Esophagus squamous epithelium (tissue), 5 donors: ENCODE measurements at regions not wholly inside any gene's neighbourhood (a gene's known extent, or its start where the extent isn't known, plus 50 kb on each side); places are given as distances from the start of the nearest gene placed in this dataset.
A peak's percentile ranks its signal among the peaks of the same experiment; 100 is the strongest.

Experiments used
- DNase-seq: peaks from one replicate; lab custom pipeline; 2025; lab: John Stamatoyannopoulos, UW
- H3K27ac ChIP-seq, 4 donors: fragments of 200-600 bp; sonication (generic); one replicate each; pipeline ENCODE4 v1.5.1; 2016 to 2019; ENCODE audit warnings: mild to moderate bottlenecking in 1 of 4
- H3K27me3 ChIP-seq, 4 donors: fragments of 200-600 bp; sonication (generic); 1 replicate in 3 of 4; 2 replicates in 1 of 4; pipeline versions ENCODE4 v1.5.1 to v1.6.0; 2017 to 2021; ENCODE audit warnings: antibody characterized with exemption in 1 of 4
- H3K36me3 ChIP-seq, 3 donors: fragments of 200-600 bp; sonication (generic); one replicate each; pipeline ENCODE4 v1.5.1; 2016 to 2019
- H3K4me1 ChIP-seq, 3 donors: fragments of 200-600 bp; sonication (generic); one replicate each; pipeline ENCODE4 v1.5.1; 2017 to 2019
- H3K4me3 ChIP-seq, 4 donors: fragments of 200-600 bp; sonication (generic); 1 replicate in 3 of 4; 2 replicates in 1 of 4; pipeline ENCODE4 v1.5.1; 2016 to 2019; ENCODE audit warnings: mild to moderate bottlenecking in 2 of 4, moderate library complexity in 1 of 4
- H3K9me3 ChIP-seq, 3 donors: fragments of 200-600 bp; sonication (generic); one replicate each; pipeline ENCODE4 v1.5.1; 2016 to 2019
- POLR2A ChIP-seq, 4 donors: fragments of 450-650 bp; IDR thresholded peaks; one replicate each; pipeline ENCODE4 v1.6.1; 2017; ENCODE audit warnings: antibody characterized with exemption in 4 of 4, mild to moderate bottlenecking in 4 of 4, moderate library complexity in 3 of 4
- WGBS, 2 donors: methylation state at CpG; one replicate each; pipeline ENCODE4 v1.1.5; 2018; 5-methylcytosine and 5-hydroxymethylcytosine counted together
- intact Hi-C: fragments of 100-400 bp; cut with DNase I; formaldehyde crosslinking; loops from one replicate; pipeline ENCODE4 v1.15.0; 2022
- TF ChIP-seq, protein P1 (sequence below), 6 experiments: fragments of 450-650 bp in 4 of 6; fragments of 200-600 bp in 2 of 6; sonication (generic) in 2 of 6; IDR thresholded peaks; one replicate each; pipeline ENCODE4 v1.5.1; 2016 to 2019; ENCODE audit warnings: antibody characterized with exemption in 6 of 6, mild to moderate bottlenecking in 4 of 6, moderate library complexity in 4 of 6
- donor health status: DM: yes; HTN: yes; CAD: no.

DNA sequence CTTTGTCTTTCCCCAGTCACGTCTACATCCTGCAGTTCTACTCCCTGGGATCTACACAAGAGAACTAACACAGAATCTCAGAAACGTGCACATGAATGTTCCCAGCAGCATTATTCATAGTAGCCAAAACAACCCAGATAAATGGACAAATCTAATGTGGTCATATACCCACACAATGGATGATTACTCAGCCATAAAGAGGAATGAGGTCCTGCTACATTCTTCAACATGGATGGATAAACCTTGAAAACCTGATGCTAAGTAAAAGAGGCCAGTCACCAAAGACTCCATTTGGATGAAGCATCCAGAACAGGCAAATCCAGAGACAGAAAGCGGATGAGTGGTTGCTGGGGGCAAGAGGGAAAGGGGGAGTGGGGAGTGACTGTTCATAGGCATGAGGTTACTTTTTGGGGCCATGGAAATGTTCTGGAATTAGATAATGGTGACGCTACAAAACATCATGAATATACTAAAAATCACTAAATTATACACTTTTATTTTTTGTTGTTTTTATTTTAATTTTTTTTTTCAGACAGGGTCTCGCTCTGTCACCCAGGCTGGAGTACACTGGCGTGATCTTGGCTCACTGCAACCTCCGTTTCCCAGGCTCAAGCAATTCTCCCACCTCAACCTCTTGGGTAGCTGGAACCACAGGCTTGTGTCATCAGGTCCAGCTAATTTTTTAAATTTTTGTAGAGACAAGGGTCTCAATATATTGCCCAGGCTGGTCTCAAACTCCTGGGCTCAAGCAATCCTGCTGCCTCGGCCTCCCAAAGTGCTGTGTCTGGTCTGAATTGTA is 50.8 kb upstream of the DSN1 start:
- Histone ChIP-seq H3K9me3 (no peaks in the 10 kb centered on the region), H3K27ac (peak overlapping the region in 2 of 4 donors; percentile 32 to 67), H3K36me3 (peaks cover 10 to 62% (median 14%) of the 10 kb centered on the region in 3 donors), H3K4me3 (no peak overlapping the region), H3K27me3 (no peaks in the 10 kb centered on the region), H3K4me1 (peaks cover 11 to 64% (median 24%) of the 10 kb centered on the region in 3 donors)
- intact Hi-C loops, result no loop called here
- no peak for DNase-seq
- 79 to 87% methylated on average over 8 of the region's 8 CpGs for WGBS, 2 donors
- TF ChIP-seq, protein P1, sequence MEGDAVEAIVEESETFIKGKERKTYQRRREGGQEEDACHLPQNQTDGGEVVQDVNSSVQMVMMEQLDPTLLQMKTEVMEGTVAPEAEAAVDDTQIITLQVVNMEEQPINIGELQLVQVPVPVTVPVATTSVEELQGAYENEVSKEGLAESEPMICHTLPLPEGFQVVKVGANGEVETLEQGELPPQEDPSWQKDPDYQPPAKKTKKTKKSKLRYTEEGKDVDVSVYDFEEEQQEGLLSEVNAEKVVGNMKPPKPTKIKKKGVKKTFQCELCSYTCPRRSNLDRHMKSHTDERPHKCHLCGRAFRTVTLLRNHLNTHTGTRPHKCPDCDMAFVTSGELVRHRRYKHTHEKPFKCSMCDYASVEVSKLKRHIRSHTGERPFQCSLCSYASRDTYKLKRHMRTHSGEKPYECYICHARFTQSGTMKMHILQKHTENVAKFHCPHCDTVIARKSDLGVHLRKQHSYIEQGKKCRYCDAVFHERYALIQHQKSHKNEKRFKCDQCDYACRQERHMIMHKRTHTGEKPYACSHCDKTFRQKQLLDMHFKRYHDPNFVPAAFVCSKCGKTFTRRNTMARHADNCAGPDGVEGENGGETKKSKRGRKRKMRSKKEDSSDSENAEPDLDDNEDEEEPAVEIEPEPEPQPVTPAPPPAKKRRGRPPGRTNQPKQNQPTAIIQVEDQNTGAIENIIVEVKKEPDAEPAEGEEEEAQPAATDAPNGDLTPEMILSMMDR (IDR thresholded peaks at IDR 0.05), result no peak
- TF ChIP-seq POLR2A (IDR thresholded peaks at IDR 0.05), result no peak

DNA sequence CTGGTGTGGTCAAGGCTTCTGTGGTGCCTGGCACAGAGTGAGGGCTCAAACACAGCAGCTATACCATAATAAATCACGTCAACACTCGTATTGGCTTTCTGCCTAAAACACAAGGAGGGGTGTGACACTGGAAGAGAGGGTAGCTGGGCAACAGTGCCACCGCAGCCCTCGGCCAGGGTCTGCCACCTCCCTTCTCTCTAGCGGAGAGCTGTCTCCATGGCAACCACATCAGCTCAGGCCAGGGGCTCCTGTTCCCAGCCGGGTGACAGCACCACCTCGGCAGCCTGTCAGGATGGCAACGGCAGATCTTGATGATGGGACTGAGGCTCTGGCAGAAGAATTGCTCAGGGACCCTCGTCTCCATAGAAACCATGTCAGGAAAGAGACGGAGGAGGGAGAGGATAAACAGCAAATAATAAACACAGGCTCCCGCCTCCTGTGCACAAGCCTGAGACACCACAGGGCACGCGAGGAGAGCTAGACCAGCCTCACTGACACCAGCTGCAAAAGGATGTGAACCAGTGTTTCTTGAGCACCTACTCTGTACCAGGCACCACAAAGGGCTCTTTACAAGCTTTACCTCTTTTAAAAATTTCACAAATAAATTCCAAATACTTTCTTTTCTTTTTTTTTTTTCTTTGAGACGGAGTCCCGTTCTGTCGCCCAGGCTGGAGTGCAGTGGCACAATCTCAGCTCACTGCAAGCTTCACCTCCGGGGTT is 50.4 kb upstream of the TLDC2 start:
- 64 to 69% methylated on average over 14 of the region's 17 CpGs for WGBS, 2 donors
- TF ChIP-seq, protein P1 (IDR thresholded peaks at IDR 0.05), result no peak
- TF ChIP-seq POLR2A (IDR thresholded peaks at IDR 0.05), result no peak
- Histone ChIP-seq H3K36me3 (peaks cover 10 to 62% (median 14%) of the 10 kb centered on the region in 3 donors), H3K4me1 (peaks cover 6 to 64% (median 16%) of the 10 kb centered on the region in 3 donors), H3K27ac (no peak overlapping the region), H3K4me3 (no peak overlapping the region), H3K9me3 (no peaks in the 10 kb centered on the region), H3K27me3 (no peaks in the 10 kb centered on the region)
- intact Hi-C loops, result no loop called here
- DNase-seq, result no peak
